SU-DHL-6 (cell line): ENCODE measurements at regions not wholly inside any gene's neighbourhood (a gene's known extent, or its start where the extent isn't known, plus 50 kb on each side); places are given as distances from the start of the nearest gene placed in this dataset.

Source experiments
- H2AFZ ChIP-seq: fragments of 200-600 bp; sonication (generic); 2 replicates; pipeline ENCODE4 v1.6.1; 2014; ENCODE audit warnings: low read depth, mild to moderate bottlenecking, moderate library complexity, mixed read lengths, antibody characterized with exemption, low read length; ENCODE audit not compliant: severe bottlenecking
- H3F3A ChIP-seq: fragments of 200-600 bp; shearing (Covaris generic); 2 replicates; pipeline ENCODE4 v1.6.0; 2016; ENCODE audit warnings: antibody characterized with exemption, mild to moderate bottlenecking; ENCODE audit not compliant: insufficient read depth
- H3K27ac ChIP-seq: fragments of 200-600 bp; sonication (generic); 2 replicates; pipeline ENCODE4 v1.5.1; 2016; ENCODE audit warnings: low read depth, mild to moderate bottlenecking, low read length, moderate library complexity, mixed read lengths
- H3K27me3 ChIP-seq: fragments of 200-600 bp; sonication (generic), shearing (Covaris generic); 2 replicates; pipeline ENCODE4 v1.6.0; 2014; ENCODE audit warnings: mild to moderate bottlenecking, low read length
- H3K36me3 ChIP-seq: fragments of 200-600 bp; sonication (generic); 2 replicates; pipeline ENCODE4 v1.6.1; 2014; ENCODE audit warnings: mild to moderate bottlenecking, low read length, mixed read lengths
- H3K4me2 ChIP-seq: fragments of 300-600, 200-600 bp; shearing (Covaris generic), sonication (generic); 2 replicates; pipeline ENCODE4 v1.6.0; 2014; ENCODE audit warnings: low read length, low read depth, mild to moderate bottlenecking; ENCODE audit not compliant: poor library complexity, severe bottlenecking
- H3K4me3 ChIP-seq: fragments of 200-600 bp; sonication (generic); 2 replicates; pipeline ENCODE4 v1.5.1; 2014; ENCODE audit warnings: antibody characterized with exemption, low read length, mild to moderate bottlenecking, mixed read lengths; ENCODE audit not compliant: insufficient read depth, poor library complexity, severe bottlenecking
- H3K79me2 ChIP-seq: fragments of 200-600 bp; sonication (generic); 2 replicates; pipeline ENCODE4 v1.6.1; 2014; ENCODE audit warnings: mild to moderate bottlenecking, low read length, moderate library complexity; ENCODE audit not compliant: insufficient read depth
- H3K9ac ChIP-seq: fragments of 200-600 bp; sonication (generic); 2 replicates; pipeline ENCODE4 v1.7.0; 2014; ENCODE audit warnings: mild to moderate bottlenecking, low read length
- H3K9me2 ChIP-seq: fragments of 200-600 bp; sonication (generic); replicated peaks from 2 replicates; pipeline ENCODE4 v1.6.1; 2014; ENCODE audit warnings: low read length; ENCODE audit not compliant: insufficient read depth
- H3K9me3 ChIP-seq: fragments of 200-600 bp; sonication (generic); 2 replicates; pipeline ENCODE4 v1.6.1; 2014; ENCODE audit warnings: low read length, mixed read lengths; ENCODE audit not compliant: insufficient read depth
- H4K20me1 ChIP-seq: fragments of 200-600 bp; sonication (generic); 2 replicates; pipeline ENCODE4 v1.6.1; 2014; ENCODE audit warnings: low read depth, mild to moderate bottlenecking, antibody characterized with exemption, low read length, moderate library complexity, mixed read lengths
- CTCF ChIP-seq: fragments of 200-600 bp; sonication (generic); IDR thresholded peaks from one replicate; pipeline ENCODE4 v1.5.1; 2017; ENCODE audit warnings: antibody characterized with exemption, mild to moderate bottlenecking, low read length, moderate library complexity; ENCODE audit not compliant: insufficient read depth, poor library complexity, severe bottlenecking
- EZH2phosphoT487 ChIP-seq: fragments of 200-600 bp; sonication (generic), shearing (Covaris generic); conservative IDR thresholded peaks from 2 replicates; pipeline ENCODE4 v1.6.1; 2018; ENCODE audit warnings: mild to moderate bottlenecking, antibody characterized with exemption, low read length, moderate library complexity, mixed read lengths

GRCh38 chr5:58087123-58087522 is 372.8 kb downstream of the PLK2 start:
- no peaks in the 10 kb centered on the region for H3K36me3 ChIP-seq
- no peaks in the 10 kb centered on the region for H3K9me3 ChIP-seq
- no peak overlapping the region for H3K9ac ChIP-seq
- H3K27me3 ChIP-seq: no peaks in the 10 kb centered on the region
- H3K27ac ChIP-seq: no peak overlapping the region
- H3K79me2 ChIP-seq: no peaks in the 10 kb centered on the region
- no peak overlapping the region for H2AFZ ChIP-seq
- H3K9me2 ChIP-seq: no peaks in the 10 kb centered on the region
- H4K20me1 ChIP-seq: no peaks in the 10 kb centered on the region
- no peak overlapping the region for H3K4me2 ChIP-seq
- H3F3A ChIP-seq: no peaks in the 10 kb centered on the region
- H3K4me3 ChIP-seq: no peak overlapping the region
- no peak for TF ChIP-seq EZH2phosphoT487
- no peak for TF ChIP-seq CTCF

- Histone ChIP-seq H3K36me3 (no peaks in the 10 kb centered on the region), H3K9me3 (no peaks in the 10 kb centered on the region), H3K9ac (no peak overlapping the region), H3K27ac (no peak overlapping the region), H3K4me3 (no peak overlapping the region), H3K79me2 (no peaks in the 10 kb centered on the region), H3K4me2 (no peak overlapping the region), H3F3A (no peaks in the 10 kb centered on the region), H3K9me2 (no peaks in the 10 kb centered on the region), H3K27me3 (no peaks in the 10 kb centered on the region), H2AFZ (no peak overlapping the region), H4K20me1 (no peaks in the 10 kb centered on the region)
- no peak for TF ChIP-seq CTCF
- TF ChIP-seq EZH2phosphoT487: no peak
Measured at GRCh38 chr5:58085800-58086199, 374.1 kb downstream of the PLK2 start.

GRCh38 chr5:58081435-58081834 is 378.5 kb downstream of the PLK2 start:
- no peaks in the 10 kb centered on the region for H3K79me2 ChIP-seq
- H3K9me3 ChIP-seq: no peaks in the 10 kb centered on the region
- H3K27ac ChIP-seq: no peak overlapping the region
- no peak overlapping the region for H2AFZ ChIP-seq
- no peaks in the 10 kb centered on the region for H4K20me1 ChIP-seq
- no peak overlapping the region for H3K4me2 ChIP-seq
- H3F3A ChIP-seq: no peaks in the 10 kb centered on the region
- TF ChIP-seq CTCF (no peak), EZH2phosphoT487 (no peak)
- no peak overlapping the region for H3K9ac ChIP-seq
- no peaks in the 10 kb centered on the region for H3K9me2 ChIP-seq
- H3K36me3 ChIP-seq: no peaks in the 10 kb centered on the region
- H3K27me3 ChIP-seq: no peaks in the 10 kb centered on the region
- no peak overlapping the region for H3K4me3 ChIP-seq

- no peaks in the 10 kb centered on the region for H3K36me3 ChIP-seq
- no peaks in the 10 kb centered on the region for H4K20me1 ChIP-seq
- H3K27me3 ChIP-seq: no peaks in the 10 kb centered on the region
- no peak overlapping the region for H3K4me2 ChIP-seq
- H3F3A ChIP-seq: no peaks in the 10 kb centered on the region
- no peak for TF ChIP-seq EZH2phosphoT487
- H3K9me2 ChIP-seq: no peaks in the 10 kb centered on the region
- H3K79me2 ChIP-seq: no peaks in the 10 kb centered on the region
- H3K9ac ChIP-seq: no peak overlapping the region
- no peak overlapping the region for H3K4me3 ChIP-seq
- no peak overlapping the region for H2AFZ ChIP-seq
- H3K9me3 ChIP-seq: no peaks in the 10 kb centered on the region
- H3K27ac ChIP-seq: no peak overlapping the region
Measured at GRCh38 chr5:58080573-58080972, 379.3 kb downstream of the PLK2 start.
